GM18873 (cell line): ENCODE measurements at regions not wholly inside any gene's neighbourhood (a gene's known extent, or its start where the extent isn't known, plus 50 kb on each side); places are given as distances from the start of the nearest gene placed in this dataset.

Source experiments
- ATAC-seq: cut with Tn5 transposase; IDR thresholded peaks from one replicate; pipeline ENCODE4 v1.9.1; 2021; ENCODE audit warnings: mild to moderate bottlenecking, moderate library complexity, moderate number of reproducible peaks; ENCODE audit not compliant: unreplicated experiment, low FRiP score

- ATAC-seq: no peak
Measured at GRCh38 chr3:117618462-117618861, 908.9 kb downstream of the TUSC7 start.

GRCh38 chr3:117619805-117620204 lies 910.2 kb downstream of the TUSC7 start:
- no peak for ATAC-seq

- ATAC-seq: no peak
Measured at GRCh38 chr3:117622171-117622841, 912.7 kb downstream of the TUSC7 start.

- no peak for ATAC-seq
Measured at GRCh38 chr3:117624424-117624823, 914.8 kb downstream of the TUSC7 start.

- ATAC-seq: no peak
Measured at GRCh38 chr3:117625174-117625573, 915.6 kb downstream of the TUSC7 start.

- no peak for ATAC-seq
Measured at GRCh38 chr3:117626577-117626976, 917.0 kb downstream of the TUSC7 start.

- no peak for ATAC-seq
Measured at GRCh38 chr3:117628823-117629291, 919.3 kb downstream of the TUSC7 start.

GRCh38 chr3:117629505-117629904 lies 919.9 kb downstream of the TUSC7 start:
- no peak for ATAC-seq

- peak; percentile 77 for ATAC-seq
Measured at GRCh38 chr3:117630469-117630868, 920.9 kb downstream of the TUSC7 start.

- no peak for ATAC-seq
Measured at GRCh38 chr3:117630885-117631284, 921.3 kb downstream of the TUSC7 start.

GRCh38 chr3:117631781-117632180 lies 922.2 kb downstream of the TUSC7 start:
- no peak for ATAC-seq

GRCh38 chr3:117632191-117632590 lies 922.6 kb downstream of the TUSC7 start:
- no peak for ATAC-seq

GRCh38 chr3:117633207-117633606 lies 923.6 kb downstream of the TUSC7 start:
- ATAC-seq: no peak

- no peak for ATAC-seq
Measured at GRCh38 chr3:117637666-117638065, 928.1 kb downstream of the TUSC7 start.

- ATAC-seq: no peak
Measured at GRCh38 chr3:117644203-117644602, 934.6 kb downstream of the TUSC7 start.

GRCh38 chr3:117645561-117646242 lies 936.1 kb downstream of the TUSC7 start:
- ATAC-seq: peak; percentile 65

- ATAC-seq: no peak
Measured at GRCh38 chr3:117647435-117647834, 937.9 kb downstream of the TUSC7 start.

GRCh38 chr3:117651246-117651645 lies 941.7 kb downstream of the TUSC7 start:
- ATAC-seq: no peak

- ATAC-seq: no peak
Measured at GRCh38 chr3:117656391-117656790, 946.8 kb downstream of the TUSC7 start.

- no peak for ATAC-seq
Measured at GRCh38 chr3:117657278-117657677, 947.7 kb downstream of the TUSC7 start.

- ATAC-seq: no peak
Measured at GRCh38 chr3:117660941-117661817, 951.6 kb downstream of the TUSC7 start.
